Nephron progenitor cell (in vitro differentiated cells): ENCODE measurements at regions not wholly inside any gene's neighbourhood (a gene's known extent, or its start where the extent isn't known, plus 50 kb on each side); places are given as distances from the start of the nearest gene placed in this dataset.

Experiments
- DNase-seq: peaks from one replicate; pipeline ENCODE4 v3.0.0; 2021
- H3K27ac Mint-ChIP-seq: 2 replicates; pipeline ENCODE4 v1.8.0; 2021; ENCODE audit warnings: mild to moderate bottlenecking, moderate library complexity, mixed read lengths
- H3K27me3 Mint-ChIP-seq: 2 replicates; pipeline ENCODE4 v1.8.0; 2021; ENCODE audit warnings: mild to moderate bottlenecking, low read depth, mixed read lengths; ENCODE audit not compliant: poor library complexity
- H3K36me3 Mint-ChIP-seq: 2 replicates; pipeline ENCODE4 v1.8.0; 2021; ENCODE audit warnings: low read depth, mixed read lengths
- H3K4me1 Mint-ChIP-seq: 2 replicates; pipeline ENCODE4 v1.8.0; 2021; ENCODE audit warnings: mixed read lengths
- H3K4me3 Mint-ChIP-seq: 2 replicates; pipeline ENCODE4 v1.8.0; 2021; ENCODE audit warnings: mild to moderate bottlenecking, moderate library complexity, mixed read lengths
- H3K9me3 Mint-ChIP-seq: 2 replicates; pipeline ENCODE4 v1.8.0; 2021; ENCODE audit warnings: mild to moderate bottlenecking, moderate library complexity, mixed read lengths
- CTCF ChIP-seq: fragments of 200-600 bp; sonication (generic); IDR thresholded peaks from 2 replicates; pipeline ENCODE4 v1.5.0; 2021; ENCODE audit warnings: antibody characterized with exemption

- DNase-seq, result no peak
- Mint-ChIP-seq H3K27ac (peak overlapping the region; percentile 10), H3K9me3 (no peaks in the 10 kb centered on the region), H3K4me3 (no peak overlapping the region), H3K4me1 (peaks cover 18% of the 10 kb centered on the region), H3K27me3 (no peaks in the 10 kb centered on the region), H3K36me3 (peaks cover 31% of the 10 kb centered on the region)
- TF ChIP-seq CTCF, result no peak
Measured at GRCh38 chr19:34310494-34310981, 54.5 kb upstream of the GPI start.

- Mint-ChIP-seq H3K27me3 (no peaks in the 10 kb centered on the region), H3K27ac (no peak overlapping the region), H3K9me3 (no peaks in the 10 kb centered on the region), H3K4me3 (no peak overlapping the region), H3K36me3 (peaks cover 22% of the 10 kb centered on the region), H3K4me1 (peaks cover 37% of the 10 kb centered on the region)
- no peak for DNase-seq
- no peak for TF ChIP-seq CTCF
Measured at GRCh38 chr19:34313188-34313587, 51.8 kb upstream of the GPI start.

GRCh38 chr19:34314437-34315313 is 50.3 kb upstream of the GPI start:
- H3K4me1 Mint-ChIP-seq, result peaks cover 42% of the 10 kb centered on the region
- no peak overlapping the region for H3K4me3 Mint-ChIP-seq
- peak overlapping the region; percentile 27 for H3K27ac Mint-ChIP-seq
- no peaks in the 10 kb centered on the region for H3K27me3 Mint-ChIP-seq
- no peak for TF ChIP-seq CTCF
- H3K36me3 Mint-ChIP-seq, result peaks cover 19% of the 10 kb centered on the region
- H3K9me3 Mint-ChIP-seq, result no peaks in the 10 kb centered on the region
- DNase-seq, result no peak
